ENCODE measurements at regions not wholly inside any gene's neighbourhood (a gene's known extent, or its start where the extent isn't known, plus 50 kb on each side); places are given as distances from the start of the nearest gene placed in this dataset.

GRCh38 chr12:127120851-127121250, 1146.1 kb upstream of the TMEM132C start:
- no peak for TF ChIP-seq CTCF (IDR thresholded peaks at IDR 0.05)
- TF ChIP-seq POLR2A (IDR thresholded peaks at IDR 0.05; ENCODE audit: low read depth) = no peak
- TF ChIP-seq POLR2AphosphoS5 (IDR thresholded peaks at IDR 0.05) = no peak
- no peak for TF ChIP-seq EP300 (IDR thresholded peaks at IDR 0.05)
